Cardiac septum (tissue), 1 donor: ENCODE measurements at regions not wholly inside any gene's neighbourhood (a gene's known extent, or its start where the extent isn't known, plus 50 kb on each side); places are given as distances from the start of the nearest gene placed in this dataset.

ENCODE experiments used
- DNase-seq: peaks from one replicate; pipeline ENCODE4 v3.0.0-alpha.2; 2020; ENCODE audit warnings: low spot score
- intact Hi-C: fragments of 100-400 bp; cut with DNase I; formaldehyde crosslinking; loops from one replicate; pipeline ENCODE4 v1.14.0; 2022
- donor health status: DM: no; HTN: no; CAD: no.

- DNase-seq, result peak; percentile 27
- intact Hi-C loops, result no loop called here
Observed at GRCh38 chr9:89778100-89779090, 173.6 kb downstream of the GADD45G start.

DNA sequence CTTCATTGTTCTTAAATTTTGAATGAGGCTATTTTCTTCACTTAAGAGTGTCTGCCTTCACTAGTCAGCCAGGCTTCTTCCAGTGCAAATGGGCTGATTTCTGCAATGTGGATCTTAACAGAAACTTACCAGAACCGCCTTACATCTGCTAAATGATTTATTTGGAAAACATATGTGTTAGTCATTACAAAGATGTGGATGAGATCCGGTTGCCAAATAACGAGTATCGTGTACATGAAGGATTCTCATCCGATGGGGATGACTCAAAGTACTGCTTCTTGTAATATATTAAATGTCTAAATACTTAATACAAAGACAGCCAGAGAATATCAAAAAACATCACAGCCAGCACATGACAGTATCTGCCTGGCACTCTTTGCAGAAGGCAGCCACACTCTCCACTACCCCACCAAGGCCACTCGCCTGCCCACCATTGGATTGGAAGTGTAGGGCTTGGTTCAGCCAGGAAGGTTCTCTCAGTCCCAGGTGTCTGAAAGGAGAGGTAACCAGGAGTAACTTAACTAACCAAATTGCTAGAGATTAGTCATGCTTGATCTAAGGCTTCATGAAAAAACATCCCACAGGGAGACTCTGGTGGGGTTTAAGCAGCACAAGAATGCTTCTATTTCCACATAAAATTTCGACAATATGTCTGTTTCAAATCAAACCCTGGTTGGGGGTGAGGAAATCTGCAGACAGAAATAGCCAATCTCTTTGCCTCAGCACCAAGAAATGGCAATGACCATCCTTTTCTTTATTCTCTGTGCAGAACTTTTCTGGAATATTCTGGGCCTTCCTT lies 174.8 kb downstream of the GADD45G start:
- intact Hi-C loops, result no loop called here
- peak; percentile 10 for DNase-seq

DNA sequence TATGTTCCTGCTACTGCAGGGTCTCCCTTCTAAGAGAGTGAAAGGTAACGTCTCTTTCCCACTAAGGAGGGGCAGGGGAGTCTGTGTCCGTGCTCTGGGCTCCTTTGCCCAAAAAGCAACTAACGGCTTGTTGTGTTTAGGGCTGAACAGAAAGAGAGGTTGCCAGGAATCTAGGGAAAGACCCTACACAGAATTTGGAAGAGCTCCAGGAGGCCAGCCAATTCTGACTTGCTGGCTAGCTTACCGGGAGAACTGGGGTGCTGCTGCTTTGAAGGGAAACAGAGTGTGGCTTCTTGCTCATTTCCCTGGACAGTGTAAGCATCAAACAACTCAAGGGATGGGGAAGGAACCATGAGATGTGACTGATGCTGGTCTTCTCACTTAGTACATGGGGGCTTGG lies 176.1 kb downstream of the GADD45G start:
- intact Hi-C loops, result no loop called here
- DNase-seq, result peak; percentile 22

GRCh38 chr9:89781838-89782540 lies 177.2 kb downstream of the GADD45G start:
- peak; percentile 60 for DNase-seq
- intact Hi-C loops, result no loop called here

GRCh38 chr9:89786655-89787054 lies 181.8 kb downstream of the GADD45G start:
- intact Hi-C loops, result no loop called here
- peak; percentile 35 for DNase-seq

DNA sequence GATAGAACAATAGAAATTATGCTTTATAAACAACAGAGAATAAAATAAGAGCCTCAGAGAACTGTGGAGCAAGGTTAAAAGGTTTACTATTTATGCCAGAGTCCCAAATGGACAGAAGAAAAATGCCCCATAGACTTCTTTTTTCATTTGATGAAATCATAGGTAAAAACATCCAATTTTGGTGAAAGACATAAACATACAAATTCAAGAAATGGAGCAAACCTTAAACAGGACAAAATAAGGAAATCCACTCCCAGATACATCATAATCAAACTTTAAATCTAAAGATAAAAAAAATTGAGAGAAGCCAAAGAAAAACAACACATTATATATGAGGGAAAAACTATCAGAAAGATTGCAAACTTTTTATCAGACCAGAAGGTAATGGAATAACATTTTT lies 182.8 kb downstream of the GADD45G start:
- intact Hi-C loops, result no loop called here
- DNase-seq, result no peak

- no peak for DNase-seq
- intact Hi-C loops, result no loop called here
Observed at GRCh38 chr9:89788434-89788833, 183.6 kb downstream of the GADD45G start.

DNA sequence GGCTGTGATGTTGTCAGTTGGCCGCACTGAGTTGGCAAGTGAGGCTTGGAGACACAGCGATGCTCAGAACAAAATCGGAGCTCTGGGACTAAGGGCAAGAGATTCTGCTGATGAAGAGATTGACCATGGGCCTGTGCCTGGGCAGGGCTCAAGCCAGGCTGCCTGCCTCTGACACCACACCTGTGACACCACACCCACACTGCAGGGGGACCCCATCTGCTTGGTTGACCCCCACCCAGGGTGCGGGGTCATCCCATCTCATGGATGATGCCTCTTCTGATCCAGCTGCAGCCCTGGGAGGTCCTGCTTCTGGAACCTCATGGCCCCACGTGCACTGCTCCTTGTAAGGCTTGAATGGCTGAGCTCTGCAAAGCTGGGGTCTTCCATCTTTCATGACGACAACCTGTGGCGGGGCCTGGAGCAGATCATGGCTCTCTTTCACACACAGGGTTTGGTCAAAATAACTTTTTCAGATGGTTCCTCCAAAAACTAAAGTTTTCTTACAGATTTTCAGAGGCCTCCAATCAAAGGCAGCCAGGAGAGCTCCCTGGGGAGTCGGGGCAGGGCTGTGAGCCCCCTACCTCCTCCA lies 185.2 kb downstream of the GADD45G start:
- intact Hi-C loops, result no loop called here
- DNase-seq, result no peak

DNA sequence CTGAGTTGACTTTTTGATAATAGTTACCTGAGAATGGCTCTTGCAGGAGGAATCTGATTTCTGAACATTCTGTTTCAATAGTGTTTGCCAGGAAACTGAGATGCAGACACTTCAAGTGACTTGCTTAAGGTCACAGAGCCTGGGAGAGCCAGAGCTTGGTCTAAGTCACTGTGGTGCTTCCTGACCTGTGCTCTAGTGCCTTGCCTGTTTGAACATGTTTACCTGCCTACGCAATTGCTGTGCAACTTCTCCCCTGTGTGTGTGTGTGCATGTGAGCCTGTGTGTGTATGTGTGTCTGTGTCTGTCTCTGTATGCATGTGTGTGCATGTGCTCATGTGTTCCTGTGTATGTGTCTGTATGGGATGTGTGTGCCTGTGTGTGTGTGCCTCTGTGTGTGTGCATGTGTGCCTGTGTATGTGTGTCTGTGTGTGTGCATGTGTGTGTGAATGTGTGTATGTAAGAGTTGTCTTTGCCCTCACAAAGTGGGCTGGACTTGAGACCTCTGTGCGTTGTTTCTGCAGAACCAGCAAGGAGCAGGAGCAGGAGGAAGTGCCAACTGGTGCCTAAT lies 185.8 kb downstream of the GADD45G start:
- no peak for DNase-seq
- intact Hi-C loops, result no loop called here

GRCh38 chr9:89791754-89792153 lies 186.9 kb downstream of the GADD45G start:
- intact Hi-C loops, result no loop called here
- no peak for DNase-seq

DNA sequence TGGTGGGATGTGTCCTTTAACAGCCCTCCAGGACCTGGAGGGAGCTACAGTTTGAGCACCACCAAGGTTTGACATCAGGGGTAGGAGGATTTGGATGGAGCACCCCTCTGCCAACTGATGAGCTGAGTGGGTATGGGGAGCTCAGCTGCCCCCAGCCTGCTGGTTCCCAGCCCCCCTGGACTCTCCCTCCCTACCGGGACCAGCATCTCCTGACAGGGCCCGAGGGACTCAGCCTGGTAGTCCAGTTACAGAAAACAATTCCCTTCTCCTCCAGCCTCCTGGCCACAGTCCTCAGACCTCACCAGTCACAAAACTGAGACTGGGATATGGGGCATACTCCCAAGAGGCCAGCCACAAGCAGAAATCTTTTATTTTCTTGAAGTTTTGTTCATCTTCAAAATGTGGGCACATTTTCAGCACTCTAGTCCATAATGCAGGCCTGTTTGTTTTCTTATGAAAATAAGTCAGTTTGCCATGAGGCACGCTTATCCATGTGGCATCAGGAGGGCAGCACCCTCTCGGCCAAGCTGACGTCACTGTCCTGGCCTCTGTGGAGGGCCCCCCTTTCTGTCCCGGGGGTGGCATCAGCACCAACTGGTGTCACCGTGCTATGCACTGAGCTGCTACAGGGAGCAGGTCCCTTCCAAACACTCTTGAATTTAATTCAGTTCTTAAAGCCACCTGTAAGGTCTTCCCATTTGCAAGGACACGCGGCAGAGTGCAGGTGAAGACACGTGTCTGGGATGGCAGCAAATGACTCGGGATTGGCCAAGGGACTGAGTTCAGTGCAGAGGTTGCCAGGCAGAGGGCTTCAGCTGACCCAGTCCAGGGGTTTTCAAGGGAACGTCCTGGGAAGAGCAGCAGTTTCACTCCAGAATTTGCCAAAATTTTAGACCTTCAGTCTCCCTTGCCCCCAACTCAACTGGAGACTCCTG lies 187.6 kb downstream of the GADD45G start:
- DNase-seq, result no peak

GRCh38 chr9:89793124-89793495 lies 188.3 kb downstream of the GADD45G start:
- intact Hi-C loops, result no loop called here

More for the DNA sequence above, 187.6 kb downstream of the GADD45G start:
- intact Hi-C loops, result no loop called here

DNA sequence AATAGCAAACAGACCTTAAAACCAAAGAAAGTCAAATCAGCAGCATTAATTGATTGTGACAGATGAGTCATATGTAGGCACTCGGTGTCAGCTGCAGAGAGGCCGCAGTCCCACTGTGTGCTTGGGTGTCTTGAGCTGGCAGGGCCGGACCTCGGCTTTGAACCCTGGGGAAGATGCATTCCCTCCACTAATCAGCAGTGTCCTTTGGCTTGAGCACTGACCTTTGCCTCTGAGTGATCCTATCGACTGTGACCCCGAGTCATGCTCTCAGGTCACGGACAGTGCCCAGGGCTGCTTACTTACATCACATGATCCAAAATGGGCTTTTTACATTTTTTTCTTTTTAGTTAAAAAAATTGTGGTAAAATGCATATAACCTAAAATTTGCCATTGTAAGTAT lies 188.7 kb downstream of the GADD45G start:
- intact Hi-C loops, result no loop called here
- no peak for DNase-seq

More at GRCh38 chr9:89793124-89793495, 188.3 kb downstream of the GADD45G start:
- DNase-seq, result no peak

GRCh38 chr9:89794918-89795317 lies 190.1 kb downstream of the GADD45G start:
- intact Hi-C loops, result no loop called here
- peak; percentile 72 for DNase-seq

GRCh38 chr9:89795538-89796195 lies 190.9 kb downstream of the GADD45G start:
- DNase-seq, result no peak
- intact Hi-C loops, result no loop called here

- intact Hi-C loops, result no loop called here
- DNase-seq, result no peak
Observed at GRCh38 chr9:89796606-89797005, 191.8 kb downstream of the GADD45G start.

- peak; percentile 29 for DNase-seq
- intact Hi-C loops, result no loop called here
Observed at GRCh38 chr9:89797255-89797654, 192.4 kb downstream of the GADD45G start.
